Activated CD8-positive, alpha-beta memory T cell treated with anti-CD3 and anti-CD28 coated beads, Interleukin-2, amount 10 ng/mL, durations not matched to agents 7 days and 5 days (primary cell): ENCODE measurements at regions not wholly inside any gene's neighbourhood (a gene's known extent, or its start where the extent isn't known, plus 50 kb on each side); places are given as distances from the start of the nearest gene placed in this dataset.
"Not testable (repeated sequence)": the region's sequence is repeated elsewhere in the genome, so short reads cannot be mapped to it uniquely, and the experiment has no call there.

ENCODE experiments used
- ATAC-seq: fragments of 150-1000 bp; cut with Tn5 transposase; one replicate; pipeline ENCODE4 v1.10.0; 2021; ENCODE audit warnings: moderate library complexity
- CTCF ChIA-PET: fragments of 350-600 bp; sonication (Branson Sonifier 250); formaldehyde crosslinking; loops from one replicate; lab custom pipeline; 2021; ENCODE audit warnings: antibody characterized with exemption; lab: Charles Lee
- DNase-seq: peaks from one replicate; pipeline ENCODE4 v3.0.0-alpha.2; 2020
- H3K27ac Mint-ChIP-seq: one replicate; pipeline ENCODE4 v1.8.0; 2021; ENCODE audit warnings: mild to moderate bottlenecking, mixed read lengths
- H3K27me3 Mint-ChIP-seq: one replicate; pipeline ENCODE4 v1.8.0; 2021; ENCODE audit warnings: mixed read lengths
- H3K36me3 Mint-ChIP-seq: one replicate; pipeline ENCODE4 v1.8.0; 2021; ENCODE audit warnings: mild to moderate bottlenecking, mixed read lengths
- H3K4me1 Mint-ChIP-seq: one replicate; pipeline ENCODE4 v1.8.0; 2021; ENCODE audit warnings: mixed read lengths
- H3K4me3 Mint-ChIP-seq: one replicate; pipeline ENCODE4 v1.8.0; 2021; ENCODE audit warnings: mild to moderate bottlenecking, moderate library complexity, mixed read lengths
- H3K9me3 Mint-ChIP-seq: one replicate; pipeline ENCODE4 v1.8.0; 2022; ENCODE audit warnings: low read depth, mixed read lengths

DNA sequence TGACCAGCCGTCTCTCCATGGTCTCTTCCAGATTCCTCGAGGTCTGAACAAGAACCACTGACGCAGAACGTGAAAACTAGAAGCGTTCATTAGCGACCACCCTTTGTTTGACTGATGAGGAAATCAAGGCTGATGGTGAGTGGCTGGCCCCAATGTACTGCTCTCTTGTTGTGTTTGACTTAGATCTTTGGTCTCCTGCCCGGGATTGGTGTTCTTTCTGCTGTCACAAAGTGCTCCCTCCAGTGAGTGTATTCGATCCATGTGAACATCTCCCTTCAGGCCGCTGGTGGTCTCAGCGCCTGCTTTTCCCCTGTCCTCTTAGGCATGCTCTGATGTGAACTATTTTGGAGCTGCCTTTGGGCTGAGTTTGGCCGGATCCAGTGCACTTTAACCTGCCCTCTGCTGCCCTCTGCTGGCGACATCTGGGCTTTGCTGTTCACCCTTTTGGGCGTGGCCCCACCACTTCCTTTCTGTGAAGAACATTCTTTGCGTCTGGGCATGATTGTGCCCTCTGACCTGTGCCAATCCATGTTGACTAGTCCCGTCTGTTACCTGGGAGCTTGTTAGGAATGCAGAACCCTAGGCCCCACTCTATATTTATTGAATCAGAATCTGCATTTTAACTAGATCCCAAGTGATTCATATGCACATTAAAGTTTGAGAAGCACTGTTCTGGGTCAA is 279.1 kb downstream of the TTC6 start:
- Mint-ChIP-seq H3K27me3 (no peaks in the 10 kb centered on the region), H3K36me3 (no peaks in the 10 kb centered on the region), H3K27ac (peak overlapping the region; percentile 37), H3K4me3 (no peak overlapping the region), H3K9me3 (no peaks in the 10 kb centered on the region), H3K4me1 (peaks cover 8% of the 10 kb centered on the region)
- DNase-seq (peak; percentile 86), ATAC-seq (peak; percentile 93)
- CTCF ChIA-PET: interaction anchor here (0.7 to 2.0 kb wide), 12 partner anchors 9 to 953 kb away, joined by 3 to 9 read pairs (median 3); no protein-coding TSS in a partner anchor

DNA sequence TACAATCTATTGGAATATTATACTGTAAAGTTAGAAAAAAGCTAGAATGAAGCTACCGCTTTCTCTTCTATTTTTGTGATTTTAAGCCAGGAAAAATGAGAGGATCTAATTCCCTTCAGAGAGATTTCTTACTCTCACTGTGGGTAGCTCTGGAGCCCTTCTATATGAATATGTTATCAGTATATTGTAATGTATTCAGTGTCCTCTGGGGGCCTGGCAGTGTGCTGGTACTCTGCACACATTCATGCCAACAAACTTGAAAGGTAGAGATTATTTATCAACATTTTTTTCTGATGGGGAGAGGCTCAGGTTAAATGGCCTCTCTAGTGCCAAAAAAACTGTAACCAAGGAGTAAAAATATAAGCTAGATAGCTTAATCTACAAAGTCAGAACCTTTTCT is 292.8 kb downstream of the TTC6 start:
- Mint-ChIP-seq H3K9me3 (peaks cover 3% of the 10 kb centered on the region), H3K27me3 (no peaks in the 10 kb centered on the region), H3K4me1 (no peaks in the 10 kb centered on the region), H3K36me3 (no peaks in the 10 kb centered on the region), H3K4me3 (no peak overlapping the region), H3K27ac (no peak overlapping the region)
- ATAC-seq (no peak), DNase-seq (no peak)
- CTCF ChIA-PET: no interaction called here

DNA sequence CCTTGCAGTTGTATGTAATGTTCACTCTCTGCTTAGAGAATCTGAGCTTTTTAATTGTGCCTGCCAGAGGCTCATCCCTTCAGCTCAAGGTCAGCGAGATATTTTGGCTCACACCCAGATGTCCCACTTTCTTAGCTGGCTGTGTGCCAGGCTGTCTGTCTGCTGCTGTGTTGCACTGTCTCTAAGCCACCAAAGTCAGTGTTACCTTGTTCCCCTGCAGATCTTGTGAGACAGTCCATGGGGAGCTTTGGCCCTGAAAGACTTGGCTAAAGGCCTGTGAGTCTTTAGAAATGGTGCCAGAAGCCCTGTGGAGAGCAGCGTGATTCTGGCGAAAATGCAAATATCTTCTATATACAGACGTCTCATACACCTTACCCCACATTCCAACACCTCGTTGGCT is 293.7 kb downstream of the TTC6 start:
- no peak overlapping the region for H3K27ac Mint-ChIP-seq
- peaks cover 3% of the 10 kb centered on the region for H3K9me3 Mint-ChIP-seq
- ATAC-seq (no peak), DNase-seq (no peak)
- no peak overlapping the region for H3K4me3 Mint-ChIP-seq
- no peaks in the 10 kb centered on the region for H3K36me3 Mint-ChIP-seq
- H3K27me3 Mint-ChIP-seq: no peaks in the 10 kb centered on the region
- no peaks in the 10 kb centered on the region for H3K4me1 Mint-ChIP-seq
- CTCF ChIA-PET: interaction anchor here (1.4 kb wide), 1 partner anchor 15 kb away, joined by 5 read pairs; no protein-coding TSS in a partner anchor

GRCh38 chr14:37890095-37890494 is 294.7 kb downstream of the TTC6 start:
- CTCF ChIA-PET: interaction anchor here (1.4 kb wide), 1 partner anchor 16 kb away, joined by 5 read pairs; no protein-coding TSS in a partner anchor
- no peak for ATAC-seq
- H3K9me3 Mint-ChIP-seq: peaks cover 3% of the 10 kb centered on the region
- H3K4me3 Mint-ChIP-seq: no peak overlapping the region
- H3K27me3 Mint-ChIP-seq: no peaks in the 10 kb centered on the region
- no peak overlapping the region for H3K27ac Mint-ChIP-seq
- H3K36me3 Mint-ChIP-seq: no peaks in the 10 kb centered on the region
- no peaks in the 10 kb centered on the region for H3K4me1 Mint-ChIP-seq
- no peak for DNase-seq

DNA sequence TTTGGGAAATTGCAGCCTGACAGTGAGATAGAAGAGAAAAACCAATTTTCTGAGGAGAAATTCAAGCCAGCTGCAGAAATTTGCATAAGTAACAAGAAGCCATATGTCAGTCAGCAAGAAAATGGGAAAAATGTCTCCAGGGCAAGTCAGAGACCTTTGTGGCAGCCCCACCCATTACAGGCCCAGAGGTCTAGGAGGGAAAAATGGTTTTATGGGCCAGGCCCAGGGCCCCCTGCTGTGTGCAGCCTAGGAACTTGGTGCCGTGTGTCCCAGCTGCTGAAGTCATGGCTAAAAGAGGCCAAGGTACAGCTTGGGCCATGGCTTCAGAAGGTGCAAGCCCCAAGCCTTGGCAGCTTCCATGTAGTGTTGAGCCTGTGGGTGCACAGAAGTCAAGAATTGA is 296.1 kb downstream of the TTC6 start:
- H3K36me3 Mint-ChIP-seq, DNase-seq, H3K4me3 Mint-ChIP-seq, CTCF ChIA-PET, ATAC-seq, H3K4me1 Mint-ChIP-seq, H3K9me3 Mint-ChIP-seq, H3K27me3 Mint-ChIP-seq, H3K27ac Mint-ChIP-seq: not testable (repeated sequence)

DNA sequence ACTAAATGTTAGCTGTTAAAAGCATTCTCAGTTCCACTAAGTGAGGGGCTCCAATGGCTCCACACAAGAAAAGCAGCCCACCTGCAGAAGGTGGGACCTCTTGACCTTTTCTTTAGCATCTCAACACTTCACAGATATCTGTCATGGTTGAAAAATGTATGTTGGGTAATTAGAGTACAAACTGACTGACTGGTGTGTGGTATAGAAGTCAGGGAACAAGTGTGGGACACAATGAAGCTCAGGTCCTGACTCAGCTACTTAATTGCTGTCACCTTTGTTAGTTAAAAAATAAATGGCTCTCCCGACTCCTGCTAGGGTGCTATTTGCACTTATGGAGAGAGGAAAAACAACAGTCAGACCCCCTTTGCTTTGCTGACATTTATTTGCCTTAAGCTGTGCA is 299.0 kb downstream of the TTC6 start:
- no peaks in the 10 kb centered on the region for H3K4me1 Mint-ChIP-seq
- H3K9me3 Mint-ChIP-seq: peaks cover 3% of the 10 kb centered on the region
- no peak overlapping the region for H3K4me3 Mint-ChIP-seq
- CTCF ChIA-PET: no interaction called here
- ATAC-seq: no peak
- no peak overlapping the region for H3K27ac Mint-ChIP-seq
- DNase-seq: no peak
- peaks cover 4% of the 10 kb centered on the region for H3K27me3 Mint-ChIP-seq
- H3K36me3 Mint-ChIP-seq: no peaks in the 10 kb centered on the region

- CTCF ChIA-PET: no interaction called here
- H3K27me3 Mint-ChIP-seq: peaks cover 15% of the 10 kb centered on the region
- peaks cover 2% of the 10 kb centered on the region for H3K4me1 Mint-ChIP-seq
- ATAC-seq (no peak), DNase-seq (no peak)
- no peaks in the 10 kb centered on the region for H3K36me3 Mint-ChIP-seq
- no peak overlapping the region for H3K4me3 Mint-ChIP-seq
- H3K9me3 Mint-ChIP-seq: no peaks in the 10 kb centered on the region
- H3K27ac Mint-ChIP-seq: no peak overlapping the region
Measured at GRCh38 chr14:37899365-37899764, 303.9 kb downstream of the TTC6 start.

DNA sequence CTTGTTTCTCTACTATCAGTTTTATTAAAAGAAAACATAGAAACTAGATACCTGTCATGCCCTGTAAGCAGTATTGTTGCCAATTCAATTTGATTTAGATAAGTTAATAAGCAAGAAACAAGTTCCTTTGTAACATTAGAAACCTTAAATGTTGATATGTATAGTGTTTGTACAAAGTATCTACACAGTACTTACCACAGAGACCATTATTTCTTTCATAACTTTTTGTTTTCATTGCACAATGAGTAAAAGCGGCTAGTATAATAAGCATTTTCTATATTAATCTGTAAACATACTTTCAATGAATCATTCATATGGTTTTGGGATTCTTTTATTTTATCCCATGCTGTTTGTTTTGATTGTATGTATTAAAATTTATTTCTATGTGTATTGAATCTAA is 305.1 kb downstream of the TTC6 start:
- CTCF ChIA-PET: no interaction called here
- Mint-ChIP-seq H3K27me3 (peaks cover 13% of the 10 kb centered on the region), H3K27ac (no peak overlapping the region), H3K9me3 (no peaks in the 10 kb centered on the region), H3K4me3 (no peak overlapping the region), H3K4me1 (peaks cover 2% of the 10 kb centered on the region), H3K36me3 (no peaks in the 10 kb centered on the region)
- DNase-seq (no peak), ATAC-seq (no peak)

DNA sequence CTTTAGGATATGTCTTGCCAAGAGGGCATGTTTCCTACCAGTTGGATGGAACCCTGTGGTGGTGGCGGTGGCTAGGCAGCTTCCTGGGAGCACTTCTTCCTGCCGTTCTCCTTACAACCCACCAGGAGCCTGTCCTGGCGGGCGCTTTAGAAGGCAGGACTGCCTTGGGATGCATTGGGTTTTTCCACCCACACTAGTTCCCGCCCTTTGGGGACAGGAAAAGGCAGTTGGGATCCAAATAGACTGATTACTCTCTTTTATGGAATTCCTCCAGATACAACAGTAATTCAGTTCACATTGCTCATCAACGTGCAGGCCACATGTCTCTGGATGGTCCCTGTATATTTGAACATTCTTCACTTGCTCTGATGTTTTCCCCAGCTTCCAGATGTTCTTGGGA is 305.7 kb upstream of the SSTR1 start:
- DNase-seq: no peak
- no peak for ATAC-seq
- Mint-ChIP-seq H3K36me3 (no peaks in the 10 kb centered on the region), H3K4me1 (peaks cover 2% of the 10 kb centered on the region), H3K4me3 (no peak overlapping the region), H3K9me3 (no peaks in the 10 kb centered on the region), H3K27me3 (peaks cover 16% of the 10 kb centered on the region), H3K27ac (no peak overlapping the region)
- CTCF ChIA-PET: no interaction called here

DNA sequence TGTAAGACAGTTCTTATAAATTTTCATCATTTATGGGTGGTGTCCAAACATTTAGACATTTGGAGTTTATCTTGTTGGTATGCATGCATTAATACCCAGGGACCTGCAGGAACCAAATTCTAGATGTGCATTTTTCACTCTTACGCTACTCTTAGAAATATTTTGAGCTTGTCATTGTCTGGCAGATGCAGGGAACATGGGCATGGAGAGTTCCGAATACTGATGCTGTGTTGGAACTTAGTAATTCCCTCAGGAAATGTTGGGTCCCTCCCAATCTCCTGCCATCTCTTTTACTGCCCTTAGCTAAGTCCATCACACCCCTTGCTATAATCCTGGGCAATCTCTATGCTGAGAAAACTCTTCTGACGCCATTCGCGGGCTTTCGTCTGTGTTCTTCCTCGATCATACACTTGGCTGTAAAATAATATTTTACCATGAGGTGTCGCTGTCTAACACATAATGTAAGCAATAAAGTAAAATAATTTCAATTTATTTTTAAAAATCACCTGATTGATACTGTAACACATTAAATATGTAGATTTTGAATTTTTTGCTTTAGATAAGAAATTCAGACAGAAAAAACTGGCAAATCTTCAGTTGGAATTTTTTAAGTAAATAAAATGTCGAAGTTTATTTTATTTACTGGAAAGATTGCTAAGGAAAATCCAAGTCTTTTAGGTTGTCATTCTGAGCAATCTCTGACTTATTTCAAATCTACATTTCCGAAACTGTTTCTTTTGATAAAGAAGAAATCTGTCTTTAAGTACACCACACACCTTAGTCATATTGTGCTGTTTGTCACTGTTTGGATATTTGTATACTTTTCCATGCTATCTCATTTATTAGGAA is 304.1 kb upstream of the SSTR1 start:
- ATAC-seq (no peak), DNase-seq (no peak)
- Mint-ChIP-seq H3K9me3 (no peaks in the 10 kb centered on the region), H3K4me3 (no peak overlapping the region), H3K4me1 (peaks cover 2% of the 10 kb centered on the region), H3K36me3 (no peaks in the 10 kb centered on the region), H3K27me3 (peaks cover 14% of the 10 kb centered on the region), H3K27ac (no peak overlapping the region)
- CTCF ChIA-PET: interaction anchor here (0.7 kb wide), 2 partner anchors 354 to 957 kb away, joined by 3 to 4 read pairs; no protein-coding TSS in a partner anchor

GRCh38 chr14:37924622-37925021 is 283.1 kb upstream of the SSTR1 start:
- Mint-ChIP-seq H3K27ac (no peak overlapping the region), H3K9me3 (peaks cover 2% of the 10 kb centered on the region), H3K27me3 (peaks cover 5% of the 10 kb centered on the region), H3K36me3 (no peaks in the 10 kb centered on the region), H3K4me1 (no peaks in the 10 kb centered on the region), H3K4me3 (no peak overlapping the region)
- ATAC-seq (no peak), DNase-seq (no peak)
- CTCF ChIA-PET: no interaction called here

DNA sequence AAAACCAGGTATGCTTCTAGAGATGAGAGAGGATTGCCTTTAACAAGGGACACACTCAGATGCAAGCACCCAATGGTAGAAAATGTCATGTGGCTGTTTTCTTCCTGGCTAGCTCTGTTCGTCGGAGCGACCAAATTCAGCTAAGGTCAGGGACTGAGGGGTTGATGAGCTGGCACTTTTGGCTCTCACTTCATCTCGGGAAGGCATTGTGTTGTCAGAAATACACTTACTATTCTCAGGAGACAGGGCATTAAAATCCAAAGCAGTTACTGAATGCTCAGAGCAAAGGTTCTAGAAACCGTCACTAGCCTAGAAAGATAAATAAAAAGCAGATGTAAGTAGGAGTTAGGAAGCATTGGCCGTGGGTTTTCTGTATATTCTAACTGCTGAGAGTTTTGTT is 275.7 kb upstream of the SSTR1 start:
- CTCF ChIA-PET: no interaction called here
- Mint-ChIP-seq H3K4me1 (no peaks in the 10 kb centered on the region), H3K27me3 (peaks cover 2% of the 10 kb centered on the region), H3K27ac (no peak overlapping the region), H3K9me3 (no peaks in the 10 kb centered on the region), H3K36me3 (no peaks in the 10 kb centered on the region), H3K4me3 (no peak overlapping the region)
- DNase-seq (no peak), ATAC-seq (no peak)

DNA sequence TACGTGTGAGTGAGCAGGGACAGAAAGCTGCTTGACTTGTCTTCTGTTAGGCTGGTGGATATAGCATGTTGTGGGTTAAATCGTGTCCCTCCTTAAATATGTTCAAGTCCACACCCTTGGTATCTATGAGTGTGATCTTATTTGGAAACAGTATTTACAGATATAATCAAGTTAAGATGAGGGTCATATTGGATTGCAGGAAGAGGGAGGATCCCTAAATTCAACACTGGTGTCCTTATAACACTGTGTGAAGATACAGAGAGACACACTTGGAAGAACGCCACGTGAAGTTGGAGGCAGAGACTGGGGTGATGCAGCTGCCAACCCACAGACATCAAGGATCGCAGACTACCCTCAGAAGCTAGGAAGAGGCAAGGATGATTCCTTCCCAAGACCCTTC is 275.2 kb upstream of the SSTR1 start:
- H3K4me3 Mint-ChIP-seq: no peak overlapping the region
- H3K4me1 Mint-ChIP-seq: no peaks in the 10 kb centered on the region
- CTCF ChIA-PET: no interaction called here
- peaks cover 2% of the 10 kb centered on the region for H3K27me3 Mint-ChIP-seq
- no peaks in the 10 kb centered on the region for H3K36me3 Mint-ChIP-seq
- H3K27ac Mint-ChIP-seq: no peak overlapping the region
- DNase-seq: no peak
- no peak for ATAC-seq
- no peaks in the 10 kb centered on the region for H3K9me3 Mint-ChIP-seq

GRCh38 chr14:37936971-37937370 is 270.7 kb upstream of the SSTR1 start:
- CTCF ChIA-PET: no interaction called here
- H3K27ac Mint-ChIP-seq: no peak overlapping the region
- H3K4me3 Mint-ChIP-seq: no peak overlapping the region
- no peaks in the 10 kb centered on the region for H3K27me3 Mint-ChIP-seq
- no peaks in the 10 kb centered on the region for H3K36me3 Mint-ChIP-seq
- peaks cover 2% of the 10 kb centered on the region for H3K9me3 Mint-ChIP-seq
- H3K4me1 Mint-ChIP-seq: no peaks in the 10 kb centered on the region
- no peak for DNase-seq
- no peak for ATAC-seq
